Prostate gland (tissue), 2 donors: ENCODE measurements at regions not wholly inside any gene's neighbourhood (a gene's known extent, or its start where the extent isn't known, plus 50 kb on each side); places are given as distances from the start of the nearest gene placed in this dataset.
"Not testable (repeated sequence)": the region's sequence is repeated elsewhere in the genome, so short reads cannot be mapped to it uniquely, and the experiment has no call there.

ENCODE experiments used
- DNase-seq: peaks from one replicate; pipeline ENCODE4 v3.0.0-alpha.2; 2019; ENCODE audit warnings: low spot score
- H3K27ac ChIP-seq, 2 donors: fragments of 200-600 bp; sonication (generic); 2 replicates each; pipeline ENCODE4 v1.5.1; 2017 to 2019
- H3K27me3 ChIP-seq: fragments of 200-600 bp; sonication (generic); replicated peaks from 2 replicates; pipeline ENCODE4 v1.5.1; 2019; ENCODE audit not compliant: insufficient read depth
- H3K36me3 ChIP-seq, 2 donors: fragments of 200-600 bp; sonication (generic); 1 replicate in 1 of 2; 2 replicates in 1 of 2; pipeline versions ENCODE4 v1.5.1 to v1.8.1; 2017 to 2019
- H3K4me1 ChIP-seq: fragments of 200-600 bp; sonication (generic); replicated peaks from 2 replicates; pipeline ENCODE4 v1.5.1; 2019
- H3K4me3 ChIP-seq, 2 donors: fragments of 200-600 bp; sonication (generic); 2 replicates each; pipeline ENCODE4 v1.5.1; 2017 to 2019
- H3K9me3 ChIP-seq: fragments of 200-600 bp; sonication (generic); 2 replicates; pipeline ENCODE4 v1.5.1; 2017
- CTCF ChIP-seq, 4 experiments: fragments of 200-600 bp in 2 of 4; fragments of 450-650 bp in 2 of 4; sonication (generic) in 2 of 4; IDR thresholded peaks; 1 replicate in 3 of 4; 2 replicates in 1 of 4; pipeline ENCODE4 v1.5.1; 2016 to 2019; ENCODE audit warnings: antibody characterized with exemption in 4 of 4, mild to moderate bottlenecking in 2 of 4, moderate library complexity in 2 of 4
- POLR2A ChIP-seq: fragments of 450-650 bp; IDR thresholded peaks from one replicate; pipeline ENCODE4 v1.6.1; 2016; ENCODE audit warnings: antibody characterized with exemption, mild to moderate bottlenecking
- POLR2AphosphoS5 ChIP-seq: sonication (generic); formaldehyde crosslinking; IDR thresholded peaks from one replicate; pipeline ENCODE4 v1.6.1; 2017; ENCODE audit warnings: antibody characterized with exemption
- WGBS: methylation state at CpG from one replicate; pipeline ENCODE4 v1.1.5; 2018; 5-methylcytosine and 5-hydroxymethylcytosine counted together
- intact Hi-C: fragments of 100-400 bp; cut with DNase I; formaldehyde crosslinking; loops from one replicate; pipeline ENCODE4 v1.14.2; 2022

GRCh38 chr15:58361273-58361759 lies 70.5 kb upstream of the LIPC start:
- no peak for DNase-seq

GRCh38 chr15:58362262-58362922 lies 69.4 kb upstream of the LIPC start:
- no peak for DNase-seq
- TF ChIP-seq POLR2A (no peak), POLR2AphosphoS5 (no peak), CTCF (IDR thresholded peaks at IDR 0.05) (no peak)
- H3K9me3 ChIP-seq, result no peaks in the 10 kb centered on the region
- H3K4me1 ChIP-seq, result no peaks in the 10 kb centered on the region
- WGBS, result 75% methylated on average over 6 of the region's 6 CpGs
- H3K36me3 ChIP-seq, result no peaks in the 10 kb centered on the region
- no peak overlapping the region for H3K4me3 ChIP-seq
- intact Hi-C loops, result no loop called here
- no peaks in the 10 kb centered on the region for H3K27me3 ChIP-seq
- no peak overlapping the region for H3K27ac ChIP-seq

More at GRCh38 chr15:58361273-58361759, 70.5 kb upstream of the LIPC start:
- H3K27ac ChIP-seq, result no peak overlapping the region
- TF ChIP-seq CTCF (IDR thresholded peaks at IDR 0.05), result no peak
- peak; percentile 26 for TF ChIP-seq POLR2AphosphoS5
- no peak for TF ChIP-seq POLR2A
- H3K9me3 ChIP-seq, result no peaks in the 10 kb centered on the region
- H3K4me3 ChIP-seq, result no peak overlapping the region
- no peaks in the 10 kb centered on the region for H3K4me1 ChIP-seq
- intact Hi-C loops, result no loop called here
- H3K27me3 ChIP-seq, result no peaks in the 10 kb centered on the region
- 30% methylated on average over 5 of the region's 5 CpGs for WGBS
- H3K36me3 ChIP-seq, result no peaks in the 10 kb centered on the region

- H3K4me1 ChIP-seq, intact Hi-C loops, H3K27me3 ChIP-seq, H3K27ac ChIP-seq, H3K36me3 ChIP-seq, DNase-seq, H3K9me3 ChIP-seq, H3K4me3 ChIP-seq: not testable (repeated sequence)
- WGBS, result 88% methylated on average over 8 of the region's 8 CpGs
These were observed 68.7 kb upstream of the LIPC start for GRCh38 chr15:58363118-58363517.

- 93% methylated on average over 6 of the region's 6 CpGs for WGBS
These were observed 68.1 kb upstream of the LIPC start for GRCh38 chr15:58363673-58364072.

GRCh38 chr15:58365098-58365497 lies 66.7 kb upstream of the LIPC start:
- H3K27ac ChIP-seq, intact Hi-C loops, H3K36me3 ChIP-seq, H3K4me3 ChIP-seq, H3K27me3 ChIP-seq, H3K9me3 ChIP-seq, H3K4me1 ChIP-seq, DNase-seq: not testable (repeated sequence)
- 94% methylated on average over 1 of the region's 1 CpG for WGBS

More at GRCh38 chr15:58363673-58364072, 68.1 kb upstream of the LIPC start:
- H3K9me3 ChIP-seq, H3K27ac ChIP-seq, intact Hi-C loops, H3K4me3 ChIP-seq, H3K27me3 ChIP-seq, H3K36me3 ChIP-seq, H3K4me1 ChIP-seq, DNase-seq: not testable (repeated sequence)

GRCh38 chr15:58369261-58369701 lies 62.5 kb upstream of the LIPC start:
- WGBS, result 48% methylated on average over 5 of the region's 5 CpGs
- intact Hi-C loops, result no loop called here
- Histone ChIP-seq H3K4me1 (no peaks in the 10 kb centered on the region), H3K4me3 (no peak overlapping the region), H3K27ac (no peak overlapping the region), H3K9me3 (no peaks in the 10 kb centered on the region), H3K27me3 (no peaks in the 10 kb centered on the region), H3K36me3 (no peaks in the 10 kb centered on the region)
- TF ChIP-seq POLR2AphosphoS5 (no peak), POLR2A (no peak), CTCF (IDR thresholded peaks at IDR 0.05) (no peak)
- no peak for DNase-seq
